H9 (cell line): ENCODE measurements at regions not wholly inside any gene's neighbourhood (a gene's known extent, or its start where the extent isn't known, plus 50 kb on each side); places are given as distances from the start of the nearest gene placed in this dataset.

Experiments used
- DNase-seq: peaks from one replicate; pipeline ENCODE4 v3.0.0-alpha.2; 2017
- H2AFZ ChIP-seq: one replicate; pipeline ENCODE4 v1.6.1; 2013; ENCODE audit warnings: mild to moderate bottlenecking, low read length, control low read depth, moderate library complexity
- H2AK5ac ChIP-seq: 2 replicates; pipeline ENCODE4 v1.6.1; 2013; ENCODE audit warnings: low read length, control low read depth, mixed read lengths; ENCODE audit not compliant: insufficient read length
- H2BK120ac ChIP-seq: one replicate; pipeline ENCODE4 v1.6.1; 2013; ENCODE audit warnings: low read depth, mild to moderate bottlenecking, low read length, control low read depth, inconsistent platforms; ENCODE audit not compliant: poor library complexity, severe bottlenecking
- H2BK12ac ChIP-seq: 2 replicates; pipeline ENCODE4 v1.6.1; 2013; ENCODE audit warnings: low read length, control low read depth, mixed read lengths, low read depth; ENCODE audit not compliant: insufficient read length
- H2BK15ac ChIP-seq: 2 replicates; pipeline ENCODE4 v1.6.1; 2013; ENCODE audit warnings: low read depth, low read length, control low read depth
- H2BK20ac ChIP-seq: one replicate; pipeline ENCODE4 v1.6.1; 2013; ENCODE audit warnings: low read depth, mild to moderate bottlenecking, low read length, control low read depth, inconsistent platforms; ENCODE audit not compliant: poor library complexity, severe bottlenecking
- H2BK5ac ChIP-seq: 2 replicates; pipeline ENCODE4 v1.6.1; 2013; ENCODE audit warnings: low read length, control low read depth, mixed read lengths; ENCODE audit not compliant: insufficient read length
- H3K14ac ChIP-seq: 2 replicates; pipeline ENCODE4 v1.6.1; 2013; ENCODE audit warnings: low read length, control low read depth; ENCODE audit not compliant: insufficient read depth
- H3K18ac ChIP-seq: 2 replicates; pipeline ENCODE4 v1.6.1; 2013; ENCODE audit warnings: low read depth, mild to moderate bottlenecking, mixed read lengths, low read length, control low read depth; ENCODE audit not compliant: insufficient read length
- H3K23ac ChIP-seq: 2 replicates; pipeline ENCODE4 v1.6.1; 2013; ENCODE audit warnings: low read length, control low read depth, mixed read lengths, low read depth; ENCODE audit not compliant: insufficient read length
- H3K23me2 ChIP-seq: 2 replicates; pipeline ENCODE4 v1.6.1; 2013; ENCODE audit warnings: low read depth, mild to moderate bottlenecking, mixed read lengths, low read length, control low read depth; ENCODE audit not compliant: insufficient read length, poor library complexity, severe bottlenecking
- H3K27ac ChIP-seq: 2 replicates; pipeline ENCODE4 v1.5.1; 2013; ENCODE audit warnings: low read length, control low read depth, mixed read lengths, low read depth; ENCODE audit not compliant: insufficient read length
- H3K27me3 ChIP-seq: 2 replicates; pipeline ENCODE4 v1.6.1; 2013; ENCODE audit warnings: low read length, control low read depth, inconsistent platforms; ENCODE audit not compliant: insufficient read depth
- H3K4ac ChIP-seq: 2 replicates; pipeline ENCODE4 v1.6.1; 2013; ENCODE audit warnings: low read depth, mild to moderate bottlenecking, control low read depth, inconsistent platforms, low read length, moderate library complexity
- H3K4me1 ChIP-seq: 2 replicates; pipeline ENCODE4 v1.6.1; 2013; ENCODE audit warnings: low read length, control low read depth, inconsistent platforms; ENCODE audit not compliant: insufficient read depth
- H3K4me2 ChIP-seq: 2 replicates; pipeline ENCODE4 v1.6.1; 2013; ENCODE audit warnings: low read length, control low read depth, mixed read lengths; ENCODE audit not compliant: insufficient read length, insufficient read depth
- H3K56ac ChIP-seq: 2 replicates; pipeline ENCODE4 v1.6.1; 2013; ENCODE audit warnings: low read depth, mild to moderate bottlenecking, mixed read lengths, low read length, control low read depth; ENCODE audit not compliant: insufficient read length
- H3K79me1 ChIP-seq: 2 replicates; pipeline ENCODE4 v1.6.1; 2013; ENCODE audit warnings: low read depth, mild to moderate bottlenecking, moderate library complexity, low read length, control low read depth, inconsistent platforms; ENCODE audit not compliant: insufficient read depth, poor library complexity, severe bottlenecking
- H3K79me2 ChIP-seq: 2 replicates; pipeline ENCODE4 v1.6.1; 2013; ENCODE audit warnings: low read length, control low read depth, inconsistent platforms; ENCODE audit not compliant: insufficient read depth
- H3K9ac ChIP-seq: 2 replicates; pipeline ENCODE4 v1.6.1; 2013; ENCODE audit warnings: low read length, control low read depth, mixed read lengths; ENCODE audit not compliant: insufficient read length; ENCODE audit errors: extremely low read depth
- H3K9me3 ChIP-seq: one replicate; pipeline ENCODE4 v1.6.1; 2013; ENCODE audit warnings: low read depth, low read length, inconsistent platforms; ENCODE audit not compliant: control insufficient read depth
- H3T11ph ChIP-seq: one replicate; pipeline ENCODE4 v1.6.1; 2013; ENCODE audit warnings: mild to moderate bottlenecking, low read length, control low read depth, inconsistent platforms
- H4K20me1 ChIP-seq: one replicate; pipeline ENCODE4 v1.6.1; 2013; ENCODE audit not compliant: control insufficient read depth, insufficient read length, insufficient read depth
- H4K5ac ChIP-seq: 2 replicates; pipeline ENCODE4 v1.6.1; 2013; ENCODE audit warnings: low read depth, mild to moderate bottlenecking, mixed read lengths, low read length, control low read depth; ENCODE audit not compliant: insufficient read length
- H4K8ac ChIP-seq: replicated peaks from 2 replicates; pipeline ENCODE4 v1.6.1; 2013; ENCODE audit warnings: low read length, control low read depth, mixed read lengths, low read depth; ENCODE audit not compliant: insufficient read length
- H4K91ac ChIP-seq: 2 replicates; pipeline ENCODE4 v1.6.1; 2013; ENCODE audit warnings: low read depth, mild to moderate bottlenecking, moderate library complexity, mixed read lengths, low read length, control low read depth; ENCODE audit not compliant: insufficient read length
- H3K27ac Mint-ChIP-seq, 3 experiments: 2 replicates in 2 of 3; 3 replicates in 1 of 3; pipeline ENCODE4 v1.8.0; 2020 to 2021; ENCODE audit warnings: mixed read lengths in 3 of 3, mild to moderate bottlenecking in 1 of 3, moderate library complexity in 1 of 3
- H3K27me3 Mint-ChIP-seq: 2 replicates; pipeline ENCODE4 v1.8.0; 2021; ENCODE audit warnings: low read depth, mild to moderate bottlenecking, moderate library complexity, mixed read lengths
- H3K36me3 Mint-ChIP-seq, 3 experiments: 2 replicates in 2 of 3; 3 replicates in 1 of 3; pipeline ENCODE4 v1.8.0; 2020 to 2021; ENCODE audit warnings: low read depth in 3 of 3, mixed read lengths in 3 of 3; ENCODE audit not compliant: insufficient read depth in 1 of 3
- H3K4me1 Mint-ChIP-seq, 2 experiments: 2 replicates each; pipeline ENCODE4 v1.8.0; 2020; ENCODE audit warnings: mixed read lengths in 2 of 2
- H3K4me3 Mint-ChIP-seq, 2 experiments: 2 replicates in 1 of 2; 3 replicates in 1 of 2; pipeline ENCODE4 v1.8.0; 2020 to 2021; ENCODE audit warnings: mild to moderate bottlenecking in 2 of 2, mixed read lengths in 2 of 2, moderate library complexity in 1 of 2
- H3K9me3 Mint-ChIP-seq, 2 experiments: 2 replicates in 1 of 2; 3 replicates in 1 of 2; pipeline ENCODE4 v1.8.0; 2020; ENCODE audit warnings: mild to moderate bottlenecking in 2 of 2, mixed read lengths in 2 of 2, moderate library complexity in 1 of 2
- WGBS: extraction: QIAGEN DNeasy Blood & Tissue Kit; methylation state at CpG from one replicate; pipeline ENCODE4 v1.1.7; 2013; ENCODE audit warnings: missing lambda C conversion rate, low lambda C conversion rate, mixed read lengths; ENCODE audit not compliant: insufficient read length; ENCODE audit errors: extremely low coverage; 5-methylcytosine and 5-hydroxymethylcytosine counted together
- TF ChIP-seq, protein P1 (sequence below): fragments of 200-600 bp; sonication (generic); conservative IDR thresholded peaks from 3 replicates; pipeline ENCODE4 v1.8.0; 2021; ENCODE audit warnings: antibody characterized with exemption, mild to moderate bottlenecking

DNA sequence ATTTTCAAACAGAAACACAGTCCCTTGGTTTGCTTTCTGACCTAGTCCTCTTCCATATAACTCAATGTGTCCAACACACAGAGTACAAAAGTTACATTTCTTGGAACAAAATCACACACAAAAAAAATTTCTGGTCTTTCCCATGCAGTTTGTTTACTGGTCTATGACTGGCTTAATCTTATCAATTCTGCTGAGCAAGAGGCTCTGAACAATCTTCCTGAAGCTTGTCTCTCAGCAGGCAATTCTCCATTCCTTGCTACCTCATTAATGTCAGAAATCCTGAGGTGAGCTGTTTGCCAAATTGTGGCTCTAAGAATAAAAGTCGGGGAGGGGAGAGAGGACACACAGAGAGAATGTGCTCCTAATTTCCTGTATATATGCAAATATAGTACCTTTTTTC, 423.6 kb downstream of the HLX start:
- Histone ChIP-seq H3K9me3 (no peaks in the 10 kb centered on the region), H3K23ac (no peak overlapping the region), H2BK5ac (no peak overlapping the region), H4K20me1 (no peaks in the 10 kb centered on the region), H3K79me2 (no peaks in the 10 kb centered on the region), H2AFZ (no peak overlapping the region), H2BK12ac (no peak overlapping the region), H4K5ac (no peak overlapping the region), H3K79me1 (no peaks in the 10 kb centered on the region), H3K23me2 (no peaks in the 10 kb centered on the region), H3K4ac (no peak overlapping the region), H3K14ac (no peak overlapping the region), H2BK120ac (no peak overlapping the region), H3K27me3 (no peaks in the 10 kb centered on the region), H3K4me1 (no peaks in the 10 kb centered on the region), H3K9ac (no peak overlapping the region), H3K18ac (no peak overlapping the region), H4K8ac (no peak overlapping the region), H2BK15ac (no peak overlapping the region), H2AK5ac (no peak overlapping the region), H3K27ac (no peak overlapping the region), H3T11ph (no peak overlapping the region), H4K91ac (no peak overlapping the region), H2BK20ac (no peak overlapping the region), H3K4me2 (no peak overlapping the region), H3K56ac (no peak overlapping the region)
- Mint-ChIP-seq H3K4me1 (peaks cover 10 to 13% of the 10 kb centered on the region in 2 experiments), H3K27me3 (no peaks in the 10 kb centered on the region), H3K9me3 (no peaks in the 10 kb centered on the region), H3K27ac (peak overlapping the region in 2 of 3 experiments; percentile 23 to 82; a peak in 1 of 7 replicates), H3K4me3 (no peak overlapping the region), H3K36me3 (no peaks in the 10 kb centered on the region)
- WGBS, result no CpG with 5 or more reads among the region's 1 CpG
- no peak for DNase-seq
- TF ChIP-seq, protein P1, sequence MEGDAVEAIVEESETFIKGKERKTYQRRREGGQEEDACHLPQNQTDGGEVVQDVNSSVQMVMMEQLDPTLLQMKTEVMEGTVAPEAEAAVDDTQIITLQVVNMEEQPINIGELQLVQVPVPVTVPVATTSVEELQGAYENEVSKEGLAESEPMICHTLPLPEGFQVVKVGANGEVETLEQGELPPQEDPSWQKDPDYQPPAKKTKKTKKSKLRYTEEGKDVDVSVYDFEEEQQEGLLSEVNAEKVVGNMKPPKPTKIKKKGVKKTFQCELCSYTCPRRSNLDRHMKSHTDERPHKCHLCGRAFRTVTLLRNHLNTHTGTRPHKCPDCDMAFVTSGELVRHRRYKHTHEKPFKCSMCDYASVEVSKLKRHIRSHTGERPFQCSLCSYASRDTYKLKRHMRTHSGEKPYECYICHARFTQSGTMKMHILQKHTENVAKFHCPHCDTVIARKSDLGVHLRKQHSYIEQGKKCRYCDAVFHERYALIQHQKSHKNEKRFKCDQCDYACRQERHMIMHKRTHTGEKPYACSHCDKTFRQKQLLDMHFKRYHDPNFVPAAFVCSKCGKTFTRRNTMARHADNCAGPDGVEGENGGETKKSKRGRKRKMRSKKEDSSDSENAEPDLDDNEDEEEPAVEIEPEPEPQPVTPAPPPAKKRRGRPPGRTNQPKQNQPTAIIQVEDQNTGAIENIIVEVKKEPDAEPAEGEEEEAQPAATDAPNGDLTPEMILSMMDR, result no peak
